ENCODE measurements at regions not wholly inside any gene's neighbourhood (a gene's known extent, or its start where the extent isn't known, plus 50 kb on each side); places are given as distances from the start of the nearest gene placed in this dataset.
"Not testable (repeated sequence)": the region's sequence is repeated elsewhere in the genome, so short reads cannot be mapped to it uniquely, and the experiment has no call there.

DNA sequence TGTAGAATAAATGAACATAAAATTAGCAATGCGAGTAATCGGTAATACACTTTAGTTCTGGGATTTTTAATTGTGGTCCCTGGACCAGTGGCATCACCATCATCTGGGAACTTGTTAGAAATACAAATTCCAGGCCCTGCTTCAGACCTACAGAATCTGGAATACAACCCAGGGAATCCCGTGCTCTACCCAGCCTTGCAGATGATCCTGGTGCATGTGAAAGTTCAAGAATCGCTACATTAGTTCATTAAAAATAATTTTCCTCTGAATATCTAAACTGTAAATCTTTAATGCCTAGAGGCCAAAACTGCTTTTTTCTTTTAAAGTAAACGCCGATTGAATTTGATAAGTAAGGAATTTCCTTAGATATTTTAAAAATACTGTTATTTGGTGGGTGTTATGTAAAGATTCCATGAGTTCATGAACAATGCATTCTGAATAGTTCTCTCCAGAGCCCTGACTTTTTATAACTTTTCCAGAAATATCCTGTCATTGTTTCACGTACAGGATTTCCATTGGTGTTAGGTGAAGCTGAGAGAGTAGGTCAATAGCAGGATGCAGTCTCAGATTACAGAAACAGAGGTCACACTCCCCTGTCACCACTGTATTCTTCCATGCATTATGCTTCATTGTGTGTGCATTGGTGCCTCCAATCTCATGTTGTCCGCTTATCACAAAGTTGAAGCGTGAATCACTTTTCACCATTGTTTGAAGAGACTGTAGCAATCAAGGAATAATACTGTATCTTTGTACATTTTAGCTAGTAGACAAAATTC is 596.5 kb upstream of the KLF12 start:
- H3K4me3 ChIP-seq (ENCODE audit: low read depth, low read length), result no peak overlapping the region
- DNase-seq (ENCODE audit: low read depth), result no peak
- TF ChIP-seq, protein P1, sequence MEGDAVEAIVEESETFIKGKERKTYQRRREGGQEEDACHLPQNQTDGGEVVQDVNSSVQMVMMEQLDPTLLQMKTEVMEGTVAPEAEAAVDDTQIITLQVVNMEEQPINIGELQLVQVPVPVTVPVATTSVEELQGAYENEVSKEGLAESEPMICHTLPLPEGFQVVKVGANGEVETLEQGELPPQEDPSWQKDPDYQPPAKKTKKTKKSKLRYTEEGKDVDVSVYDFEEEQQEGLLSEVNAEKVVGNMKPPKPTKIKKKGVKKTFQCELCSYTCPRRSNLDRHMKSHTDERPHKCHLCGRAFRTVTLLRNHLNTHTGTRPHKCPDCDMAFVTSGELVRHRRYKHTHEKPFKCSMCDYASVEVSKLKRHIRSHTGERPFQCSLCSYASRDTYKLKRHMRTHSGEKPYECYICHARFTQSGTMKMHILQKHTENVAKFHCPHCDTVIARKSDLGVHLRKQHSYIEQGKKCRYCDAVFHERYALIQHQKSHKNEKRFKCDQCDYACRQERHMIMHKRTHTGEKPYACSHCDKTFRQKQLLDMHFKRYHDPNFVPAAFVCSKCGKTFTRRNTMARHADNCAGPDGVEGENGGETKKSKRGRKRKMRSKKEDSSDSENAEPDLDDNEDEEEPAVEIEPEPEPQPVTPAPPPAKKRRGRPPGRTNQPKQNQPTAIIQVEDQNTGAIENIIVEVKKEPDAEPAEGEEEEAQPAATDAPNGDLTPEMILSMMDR (IDR thresholded peaks at IDR 0.05; ENCODE audit: control insufficient read depth, extremely low read depth, insufficient read depth), result no peak

DNA sequence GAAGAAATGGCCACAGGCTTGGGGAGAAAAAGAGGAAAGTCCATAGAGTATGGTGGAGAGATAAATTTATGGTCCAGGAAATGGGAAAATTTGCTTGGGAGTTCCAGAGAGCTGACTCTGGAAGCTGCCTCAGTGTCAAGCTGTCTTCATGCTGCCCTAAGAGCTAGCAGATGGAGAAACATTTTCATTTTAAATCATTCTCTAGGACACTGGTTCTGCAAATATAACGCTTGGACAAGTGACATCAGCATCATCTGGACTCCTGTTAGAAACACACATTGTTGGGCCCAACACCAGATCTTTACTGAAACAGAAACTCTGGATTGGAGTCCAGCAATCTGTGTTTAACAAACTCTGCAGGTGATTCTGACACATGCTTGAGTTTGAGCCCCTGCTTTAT is 592.0 kb upstream of the KLF12 start:
- DNase-seq (ENCODE audit: low read depth), result no peak
- TF ChIP-seq, protein P1 (IDR thresholded peaks at IDR 0.05; ENCODE audit: control insufficient read depth, extremely low read depth, insufficient read depth), result no peak
- no peak overlapping the region for H3K4me3 ChIP-seq (ENCODE audit: low read depth, low read length)

DNA sequence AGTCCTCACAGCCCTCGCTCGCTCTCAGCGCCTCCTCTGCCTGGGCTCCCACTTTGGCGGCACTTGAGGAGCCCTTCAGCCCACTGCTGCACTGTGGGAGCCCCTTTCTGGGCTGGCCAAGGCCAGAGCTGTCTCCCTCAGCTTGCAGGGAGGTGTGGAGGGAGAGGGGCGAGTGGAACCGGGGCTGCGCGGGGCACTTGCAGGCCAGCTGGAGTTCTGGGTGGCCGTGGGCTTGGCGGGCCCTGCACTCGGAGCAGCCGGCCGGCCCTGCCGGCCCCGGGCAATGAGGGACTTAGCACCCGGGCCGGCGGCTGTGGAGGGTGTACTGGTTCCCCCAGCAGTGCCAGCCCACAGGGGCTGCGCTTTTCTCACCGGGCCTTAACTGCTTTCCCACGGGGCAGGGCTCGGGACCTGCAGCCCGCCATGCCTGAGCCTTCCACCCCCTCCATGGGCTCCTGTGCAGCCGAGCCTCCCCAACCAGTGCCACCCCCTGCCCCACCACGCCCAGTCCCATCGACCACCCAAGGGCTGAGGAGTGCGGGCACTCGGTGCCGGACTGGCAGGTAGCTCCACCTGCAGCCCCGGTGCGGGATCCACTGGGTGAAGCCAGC is 584.1 kb upstream of the KLF12 start:
- not testable (repeated sequence) for H3K4me3 ChIP-seq (ENCODE audit: low read depth, low read length); DNase-seq (ENCODE audit: low read depth)

DNA sequence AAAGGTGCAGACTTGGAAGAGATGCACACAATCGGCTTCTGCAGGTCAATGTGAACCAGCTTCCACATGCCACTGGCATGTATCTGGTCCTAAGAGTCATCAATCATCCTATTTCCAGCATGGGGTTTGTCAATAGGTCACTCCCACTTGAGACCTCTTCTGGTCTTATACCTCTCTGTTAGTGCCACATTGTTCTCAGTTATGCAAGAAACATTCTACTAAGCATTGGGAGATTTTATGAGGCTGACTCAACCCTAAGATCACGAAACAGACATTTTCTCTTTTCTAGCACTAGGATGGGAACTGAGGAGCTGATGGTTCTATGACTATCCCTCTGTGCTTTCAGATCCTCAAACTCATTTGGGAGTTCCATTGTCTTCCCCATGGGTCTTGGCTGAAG is 581.5 kb upstream of the KLF12 start:
- H3K4me3 ChIP-seq (ENCODE audit: low read depth, low read length), result no peak overlapping the region
- TF ChIP-seq, protein P1 (IDR thresholded peaks at IDR 0.05; ENCODE audit: control insufficient read depth, extremely low read depth, insufficient read depth), result no peak
- DNase-seq (ENCODE audit: low read depth), result no peak

DNA sequence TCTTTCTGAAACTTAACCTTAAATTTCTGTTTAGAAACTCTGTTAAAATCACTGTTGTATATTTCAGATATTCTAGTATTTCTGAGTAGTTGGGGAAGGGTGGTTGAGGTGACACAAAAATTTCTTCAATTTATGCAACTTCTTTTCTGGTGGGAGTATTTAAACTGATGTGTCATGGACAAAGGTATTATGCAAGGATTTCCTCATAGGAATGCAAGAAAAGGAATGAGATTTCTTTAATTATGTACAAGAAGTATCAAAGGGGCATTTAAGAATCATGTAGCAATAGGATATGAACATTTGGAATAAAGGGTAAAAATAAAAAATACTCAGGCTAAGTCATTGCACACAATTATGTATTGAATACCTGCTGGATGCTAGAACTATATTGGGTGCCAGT is 575.8 kb upstream of the KLF12 start:
- DNase-seq (ENCODE audit: low read depth), result no peak
- TF ChIP-seq, protein P1 (IDR thresholded peaks at IDR 0.05; ENCODE audit: control insufficient read depth, extremely low read depth, insufficient read depth), result no peak
- H3K4me3 ChIP-seq (ENCODE audit: low read depth, low read length), result no peak overlapping the region

DNA sequence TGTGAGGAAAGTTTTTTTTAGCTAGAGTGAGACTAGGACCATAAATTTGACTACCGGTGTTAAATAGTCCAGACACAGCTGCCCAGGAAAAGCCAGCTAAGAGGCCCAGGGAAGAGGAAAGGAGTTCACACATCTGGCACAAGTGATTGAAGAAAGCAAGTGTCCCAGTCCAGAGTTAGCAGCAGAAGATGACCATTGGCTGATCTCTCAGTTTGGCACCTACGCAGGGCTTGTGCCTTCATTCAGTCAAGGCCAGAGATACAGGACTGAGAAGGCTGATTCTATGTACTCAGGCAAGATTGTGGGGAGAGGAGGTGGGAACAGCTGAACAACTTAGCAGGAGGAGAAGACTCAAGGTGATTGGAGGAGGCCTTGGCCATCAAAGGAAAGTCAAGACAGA is 575.0 kb upstream of the KLF12 start:
- TF ChIP-seq, protein P1 (IDR thresholded peaks at IDR 0.05; ENCODE audit: control insufficient read depth, extremely low read depth, insufficient read depth), result no peak
- no peak overlapping the region for H3K4me3 ChIP-seq (ENCODE audit: low read depth, low read length)
- no peak for DNase-seq (ENCODE audit: low read depth)

DNA sequence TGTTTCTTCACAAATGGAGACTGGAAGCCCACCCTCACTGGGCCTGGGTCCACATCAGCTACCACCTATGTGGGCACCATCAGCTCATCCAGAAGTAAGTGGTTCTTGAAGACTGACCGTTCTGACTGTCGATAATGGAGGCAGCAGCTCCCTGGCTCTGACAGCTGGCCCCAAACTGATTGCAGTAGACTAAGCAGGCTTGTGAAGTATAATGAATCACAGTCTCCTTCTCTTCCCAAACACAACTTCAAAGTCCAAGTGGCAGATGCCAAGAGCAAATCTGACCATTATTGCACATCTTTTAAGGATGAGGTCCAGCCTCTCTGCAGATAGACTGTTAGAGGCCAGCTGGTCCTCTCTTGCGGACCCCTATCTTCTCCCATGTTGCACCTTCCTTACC is 574.4 kb upstream of the KLF12 start:
- TF ChIP-seq, protein P1 (IDR thresholded peaks at IDR 0.05; ENCODE audit: control insufficient read depth, extremely low read depth, insufficient read depth), result no peak
- no peak overlapping the region for H3K4me3 ChIP-seq (ENCODE audit: low read depth, low read length)
- no peak for DNase-seq (ENCODE audit: low read depth)

Data from LNCaP clone FGC (cell line).